Erythroblast (primary cell): ENCODE measurements at regions not wholly inside any gene's neighbourhood (a gene's known extent, or its start where the extent isn't known, plus 50 kb on each side); places are given as distances from the start of the nearest gene placed in this dataset.

ENCODE experiments used
- GATA1 ChIP-seq: IDR thresholded peaks from 2 replicates; pipeline ENCODE4 v1.6.1; 2011; ENCODE audit warnings: low read depth, mild to moderate bottlenecking, control low read depth, low read length, moderate library complexity
- POLR2A ChIP-seq: IDR thresholded peaks from 2 replicates; pipeline ENCODE4 v1.6.1; 2011; ENCODE audit warnings: mild to moderate bottlenecking, low read length

GRCh38 chr12:17853054-17853453 is 236.9 kb downstream of the RERGL start:
- TF ChIP-seq POLR2A (no peak), GATA1 (no peak)
